Thyroid gland (tissue), 4 donors: ENCODE measurements at regions not wholly inside any gene's neighbourhood (a gene's known extent, or its start where the extent isn't known, plus 50 kb on each side); places are given as distances from the start of the nearest gene placed in this dataset.

Experiments
- POLR2A ChIP-seq, 2 donors: fragments of 450-650 bp; IDR thresholded peaks; one replicate each; pipeline ENCODE4 v1.6.1; 2017; ENCODE audit warnings: antibody characterized with exemption in 2 of 2, mild to moderate bottlenecking in 2 of 2, moderate library complexity in 1 of 2
- TF ChIP-seq, protein P1 (sequence below), 6 experiments: fragments of 200-600 bp in 3 of 6; fragments of 450-650 bp in 3 of 6; sonication (generic) in 3 of 6; IDR thresholded peaks; one replicate each; pipeline ENCODE4 v1.5.1; 2016 to 2019; ENCODE audit warnings: antibody characterized with exemption in 6 of 6, mild to moderate bottlenecking in 2 of 6, inconsistent platforms in 1 of 6, moderate library complexity in 1 of 6

DNA sequence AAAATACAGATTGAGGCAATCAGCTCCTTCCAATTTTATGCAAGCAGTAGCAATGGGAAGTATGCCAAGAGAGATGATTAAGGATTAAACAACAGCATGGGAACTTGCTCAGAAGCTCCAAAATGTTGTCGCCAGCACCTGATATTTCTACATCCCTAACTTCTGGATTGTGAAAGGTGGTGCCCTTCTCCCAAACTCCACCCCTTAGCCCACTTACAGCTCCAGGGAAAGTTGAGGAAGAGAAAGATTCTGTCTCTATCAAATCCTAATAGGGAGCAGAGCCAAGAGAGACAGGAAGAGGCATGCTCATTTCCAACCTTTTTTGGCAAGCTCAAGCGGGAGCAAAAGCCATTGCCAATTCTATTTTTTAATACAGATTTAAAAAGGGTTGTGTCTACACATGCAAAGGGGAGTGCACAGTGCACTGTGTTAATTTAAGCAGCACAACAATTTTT lies 92.4 kb upstream of the NR3C1 start:
- TF ChIP-seq, protein P1, sequence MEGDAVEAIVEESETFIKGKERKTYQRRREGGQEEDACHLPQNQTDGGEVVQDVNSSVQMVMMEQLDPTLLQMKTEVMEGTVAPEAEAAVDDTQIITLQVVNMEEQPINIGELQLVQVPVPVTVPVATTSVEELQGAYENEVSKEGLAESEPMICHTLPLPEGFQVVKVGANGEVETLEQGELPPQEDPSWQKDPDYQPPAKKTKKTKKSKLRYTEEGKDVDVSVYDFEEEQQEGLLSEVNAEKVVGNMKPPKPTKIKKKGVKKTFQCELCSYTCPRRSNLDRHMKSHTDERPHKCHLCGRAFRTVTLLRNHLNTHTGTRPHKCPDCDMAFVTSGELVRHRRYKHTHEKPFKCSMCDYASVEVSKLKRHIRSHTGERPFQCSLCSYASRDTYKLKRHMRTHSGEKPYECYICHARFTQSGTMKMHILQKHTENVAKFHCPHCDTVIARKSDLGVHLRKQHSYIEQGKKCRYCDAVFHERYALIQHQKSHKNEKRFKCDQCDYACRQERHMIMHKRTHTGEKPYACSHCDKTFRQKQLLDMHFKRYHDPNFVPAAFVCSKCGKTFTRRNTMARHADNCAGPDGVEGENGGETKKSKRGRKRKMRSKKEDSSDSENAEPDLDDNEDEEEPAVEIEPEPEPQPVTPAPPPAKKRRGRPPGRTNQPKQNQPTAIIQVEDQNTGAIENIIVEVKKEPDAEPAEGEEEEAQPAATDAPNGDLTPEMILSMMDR (IDR thresholded peaks at IDR 0.05) = no peak
- TF ChIP-seq POLR2A (IDR thresholded peaks at IDR 0.05) = no peak
